ENCODE measurements at regions not wholly inside any gene's neighbourhood (a gene's known extent, or its start where the extent isn't known, plus 50 kb on each side); places are given as distances from the start of the nearest gene placed in this dataset.

- Histone ChIP-seq H2AFZ (ENCODE audit: low read depth) (no peak overlapping the region), H3K4me1 (ENCODE audit: low read depth, poor library complexity, severe bottlenecking) (no peaks in the 10 kb centered on the region), H3K4me3 (IDR thresholded peaks at IDR 0.05; ENCODE audit: insufficient read depth, low read depth, low read length) (no peak overlapping the region), H4K20me1 (ENCODE audit: insufficient read depth) (no peaks in the 10 kb centered on the region), H3K36me3 (ENCODE audit: insufficient read depth) (no peaks in the 10 kb centered on the region), H3K9ac (no peak overlapping the region), H3K27me3 (ENCODE audit: insufficient read depth, low read depth) (no peaks in the 10 kb centered on the region), H3K79me2 (ENCODE audit: insufficient read depth, low read depth) (no peaks in the 10 kb centered on the region), H3K4me2 (no peak overlapping the region), H3K27ac (no peak overlapping the region)
- TF ChIP-seq CTCF (conservative IDR thresholded peaks at IDR 0.05; ENCODE audit: low read depth, low read length) = no peak
Observed at GRCh38 chr4:4766564-4766963, 92.9 kb upstream of the MSX1 start.

- Histone ChIP-seq H3K4me3 (IDR thresholded peaks at IDR 0.05; ENCODE audit: insufficient read depth, low read depth, low read length) (no peak overlapping the region), H3K4me2 (no peak overlapping the region), H3K4me1 (ENCODE audit: low read depth, poor library complexity, severe bottlenecking) (no peaks in the 10 kb centered on the region), H2AFZ (ENCODE audit: low read depth) (no peak overlapping the region), H3K27me3 (ENCODE audit: insufficient read depth, low read depth) (no peaks in the 10 kb centered on the region), H3K27ac (no peak overlapping the region), H3K9ac (no peak overlapping the region), H3K79me2 (ENCODE audit: insufficient read depth, low read depth) (no peaks in the 10 kb centered on the region), H4K20me1 (ENCODE audit: insufficient read depth) (no peaks in the 10 kb centered on the region), H3K36me3 (ENCODE audit: insufficient read depth) (no peaks in the 10 kb centered on the region)
- no peak for TF ChIP-seq CTCF (conservative IDR thresholded peaks at IDR 0.05; ENCODE audit: low read depth, low read length)
Observed at GRCh38 chr4:4765811-4766210, 93.7 kb upstream of the MSX1 start.

GRCh38 chr4:4764558-4764905 is 94.9 kb upstream of the MSX1 start:
- Histone ChIP-seq H3K4me2 (no peak overlapping the region), H4K20me1 (ENCODE audit: insufficient read depth) (no peaks in the 10 kb centered on the region), H3K27ac (no peak overlapping the region), H3K9ac (no peak overlapping the region), H3K4me3 (IDR thresholded peaks at IDR 0.05; ENCODE audit: insufficient read depth, low read depth, low read length) (no peak overlapping the region), H3K27me3 (ENCODE audit: insufficient read depth, low read depth) (no peaks in the 10 kb centered on the region), H3K36me3 (ENCODE audit: insufficient read depth) (no peaks in the 10 kb centered on the region), H3K4me1 (ENCODE audit: low read depth, poor library complexity, severe bottlenecking) (peaks cover 2% of the 10 kb centered on the region), H2AFZ (ENCODE audit: low read depth) (no peak overlapping the region), H3K79me2 (ENCODE audit: insufficient read depth, low read depth) (no peaks in the 10 kb centered on the region)
- TF ChIP-seq CTCF (conservative IDR thresholded peaks at IDR 0.05; ENCODE audit: low read depth, low read length) = no peak

GRCh38 chr4:4763822-4764557 is 95.5 kb upstream of the MSX1 start:
- TF ChIP-seq CTCF (conservative IDR thresholded peaks at IDR 0.05; ENCODE audit: low read depth, low read length) = no peak
- Histone ChIP-seq H3K79me2 (ENCODE audit: insufficient read depth, low read depth) (no peaks in the 10 kb centered on the region), H3K4me1 (ENCODE audit: low read depth, poor library complexity, severe bottlenecking) (peaks cover 7% of the 10 kb centered on the region), H3K27me3 (ENCODE audit: insufficient read depth, low read depth) (no peaks in the 10 kb centered on the region), H3K9ac (no peak overlapping the region), H3K4me2 (no peak overlapping the region), H3K4me3 (IDR thresholded peaks at IDR 0.05; ENCODE audit: insufficient read depth, low read depth, low read length) (no peak overlapping the region), H2AFZ (ENCODE audit: low read depth) (no peak overlapping the region), H3K27ac (no peak overlapping the region), H3K36me3 (ENCODE audit: insufficient read depth) (no peaks in the 10 kb centered on the region), H4K20me1 (ENCODE audit: insufficient read depth) (no peaks in the 10 kb centered on the region)
